22Rv1 (cell line): ENCODE measurements at regions not wholly inside any gene's neighbourhood (a gene's known extent, or its start where the extent isn't known, plus 50 kb on each side); places are given as distances from the start of the nearest gene placed in this dataset.

ENCODE experiments used
- H3K27ac ChIP-seq: fragments of 450-650 bp; 2 replicates; pipeline ENCODE4 v1.5.1; 2017
- ZFX ChIP-seq: fragments of 450-650 bp; IDR thresholded peaks from 2 replicates; pipeline ENCODE4 v1.6.1; 2017; ENCODE audit warnings: antibody characterized with exemption, borderline replicate concordance
- TF ChIP-seq, protein P1 (sequence below): fragments of 450-650 bp; IDR thresholded peaks from 2 replicates; pipeline ENCODE4 v1.5.1; 2017; ENCODE audit warnings: mild to moderate bottlenecking

DNA sequence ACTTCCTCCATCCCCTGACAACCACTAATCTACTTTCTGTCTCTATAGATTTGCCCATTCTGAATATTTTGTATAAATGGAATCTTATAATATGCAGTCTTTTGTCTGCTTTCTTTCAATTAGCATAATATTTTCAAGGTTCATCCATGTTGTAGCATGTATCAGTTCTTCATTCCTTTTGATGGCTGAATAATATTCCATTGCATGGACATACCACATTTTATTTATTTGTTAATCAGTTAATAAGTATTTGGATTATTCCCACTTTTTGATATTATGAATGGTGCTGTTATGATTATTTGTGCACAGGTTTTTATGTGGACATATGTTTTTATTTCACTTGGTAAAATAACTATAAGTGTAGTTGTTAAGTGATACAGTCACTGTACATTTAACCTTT, 155.1 kb upstream of the WSCD2 start:
- TF ChIP-seq ZFX: no peak
- TF ChIP-seq, protein P1, sequence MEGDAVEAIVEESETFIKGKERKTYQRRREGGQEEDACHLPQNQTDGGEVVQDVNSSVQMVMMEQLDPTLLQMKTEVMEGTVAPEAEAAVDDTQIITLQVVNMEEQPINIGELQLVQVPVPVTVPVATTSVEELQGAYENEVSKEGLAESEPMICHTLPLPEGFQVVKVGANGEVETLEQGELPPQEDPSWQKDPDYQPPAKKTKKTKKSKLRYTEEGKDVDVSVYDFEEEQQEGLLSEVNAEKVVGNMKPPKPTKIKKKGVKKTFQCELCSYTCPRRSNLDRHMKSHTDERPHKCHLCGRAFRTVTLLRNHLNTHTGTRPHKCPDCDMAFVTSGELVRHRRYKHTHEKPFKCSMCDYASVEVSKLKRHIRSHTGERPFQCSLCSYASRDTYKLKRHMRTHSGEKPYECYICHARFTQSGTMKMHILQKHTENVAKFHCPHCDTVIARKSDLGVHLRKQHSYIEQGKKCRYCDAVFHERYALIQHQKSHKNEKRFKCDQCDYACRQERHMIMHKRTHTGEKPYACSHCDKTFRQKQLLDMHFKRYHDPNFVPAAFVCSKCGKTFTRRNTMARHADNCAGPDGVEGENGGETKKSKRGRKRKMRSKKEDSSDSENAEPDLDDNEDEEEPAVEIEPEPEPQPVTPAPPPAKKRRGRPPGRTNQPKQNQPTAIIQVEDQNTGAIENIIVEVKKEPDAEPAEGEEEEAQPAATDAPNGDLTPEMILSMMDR: no peak
- no peak overlapping the region for H3K27ac ChIP-seq

DNA sequence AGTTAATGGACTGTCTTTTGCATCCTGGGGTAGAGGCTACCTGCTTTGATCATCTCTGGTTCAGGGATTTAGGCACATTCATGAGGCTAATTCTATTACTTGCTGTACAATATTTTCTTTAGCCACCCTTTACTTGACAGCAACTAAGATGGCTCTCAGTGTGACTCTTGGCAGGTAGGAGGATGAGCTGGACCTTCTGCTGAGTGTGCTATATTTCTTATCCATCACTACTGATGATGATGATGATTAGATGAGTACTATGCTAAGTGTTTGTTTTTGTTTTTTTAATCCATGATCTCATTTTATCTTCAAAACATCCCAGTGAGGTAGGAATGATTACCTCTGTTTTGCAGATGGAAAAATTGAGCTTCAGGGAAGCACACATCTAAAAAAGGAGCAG, 152.8 kb upstream of the WSCD2 start:
- H3K27ac ChIP-seq: no peak overlapping the region
- no peak for TF ChIP-seq ZFX

- H3K27ac ChIP-seq: no peak overlapping the region
These were observed 150.9 kb upstream of the WSCD2 start for GRCh38 chr12:107978201-107978600.

GRCh38 chr12:107978641-107979040, 150.4 kb upstream of the WSCD2 start:
- TF ChIP-seq, protein P1: no peak
- TF ChIP-seq ZFX: no peak
- no peak overlapping the region for H3K27ac ChIP-seq

More at GRCh38 chr12:107978201-107978600, 150.9 kb upstream of the WSCD2 start:
- no peak for TF ChIP-seq ZFX
- TF ChIP-seq, protein P1: no peak

- H3K27ac ChIP-seq: no peak overlapping the region
These were observed 145.2 kb upstream of the WSCD2 start for GRCh38 chr12:107983756-107984472.

GRCh38 chr12:107984973-107985372, 144.1 kb upstream of the WSCD2 start:
- TF ChIP-seq, protein P1: no peak
- TF ChIP-seq ZFX: no peak

More at GRCh38 chr12:107983756-107984472, 145.2 kb upstream of the WSCD2 start:
- TF ChIP-seq, protein P1: no peak
- TF ChIP-seq ZFX: no peak

DNA sequence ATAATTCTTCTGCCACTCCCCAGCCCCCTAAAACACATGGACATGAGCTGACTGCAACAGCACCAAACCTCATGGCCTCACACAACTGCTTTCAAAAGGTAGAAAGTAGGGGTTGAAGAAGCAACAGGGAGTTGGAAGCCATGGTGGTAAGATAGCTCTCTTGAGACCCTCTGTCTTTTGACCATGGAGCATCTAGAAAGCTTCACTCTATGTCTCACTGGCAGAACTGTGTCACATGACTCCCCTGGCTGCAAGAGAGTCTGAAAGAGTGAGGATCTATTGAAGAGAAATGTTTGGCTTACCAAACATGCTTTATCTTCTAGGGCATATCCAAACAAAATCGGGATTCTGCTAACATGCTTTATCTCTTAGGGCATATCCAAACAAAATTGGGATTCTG, 142.9 kb upstream of the WSCD2 start:
- H3K27ac ChIP-seq: no peak overlapping the region
- TF ChIP-seq ZFX: no peak
- TF ChIP-seq, protein P1: no peak

More at GRCh38 chr12:107984973-107985372, 144.1 kb upstream of the WSCD2 start:
- H3K27ac ChIP-seq: no peak overlapping the region

- TF ChIP-seq, protein P1: peak; percentile 30
- TF ChIP-seq ZFX: no peak
- no peak overlapping the region for H3K27ac ChIP-seq
These were observed 138.8 kb upstream of the WSCD2 start for GRCh38 chr12:107990325-107990724.
